Esophagus muscularis mucosa (tissue), 3 donors: ENCODE measurements at regions not wholly inside any gene's neighbourhood (a gene's known extent, or its start where the extent isn't known, plus 50 kb on each side); places are given as distances from the start of the nearest gene placed in this dataset.

Experiments
- CTCF ChIP-seq, 3 experiments: fragments of 200-600 bp in 2 of 3; fragments of 450-650 bp in 1 of 3; sonication (generic) in 2 of 3; IDR thresholded peaks; one replicate each; pipeline ENCODE4 v1.5.1; 2017 to 2019; ENCODE audit warnings: antibody characterized with exemption in 3 of 3, mild to moderate bottlenecking in 2 of 3, moderate library complexity in 1 of 3
- POLR2A ChIP-seq: fragments of 450-650 bp; IDR thresholded peaks from one replicate; pipeline ENCODE4 v1.6.1; 2017; ENCODE audit warnings: antibody characterized with exemption, moderate library complexity, mild to moderate bottlenecking, low read depth

GRCh38 chr21:27326301-27326700 is 359.4 kb upstream of the ADAMTS5 start:
- no peak for TF ChIP-seq CTCF (IDR thresholded peaks at IDR 0.05)
- no peak for TF ChIP-seq POLR2A
